ENCODE measurements at regions not wholly inside any gene's neighbourhood (a gene's known extent, or its start where the extent isn't known, plus 50 kb on each side); places are given as distances from the start of the nearest gene placed in this dataset.

GRCh38 chr4:74613266-74613665, 168.3 kb downstream of the AREG start (continued):
- TF ChIP-seq ZNF33A (CRISPR knock-in tag; IDR thresholded peaks at IDR 0.05; ENCODE audit: borderline replicate concordance) (no peak), HOMEZ (CRISPR knock-in tag; IDR thresholded peaks at IDR 0.05; ENCODE audit: low read depth) (no peak), WIZ (CRISPR knock-in tag; IDR thresholded peaks at IDR 0.05) (no peak)

GRCh38 chr4:74615411-74615810, 170.5 kb downstream of the AREG start:
- Histone ChIP-seq H4K20me1 (ENCODE audit: insufficient read depth, low read length) (no peaks in the 10 kb centered on the region), H3K27ac (ENCODE audit: extremely low read length, insufficient read depth, low read length) (no peak overlapping the region), H3K4me3 (replicated peaks in 1 of 3; ENCODE audit: insufficient read depth in 1 of 3, low read depth in 2 of 3, low read length in 3 of 3) (no peak overlapping the region), H3K4me2 (ENCODE audit: low read depth, low read length) (no peak overlapping the region), H3K9me3 (ENCODE audit: low read length) (no peaks in the 10 kb centered on the region), H2AFZ (ENCODE audit: low read length) (no peak overlapping the region), H3K9ac (ENCODE audit: insufficient read depth, low read depth, low read length) (no peak overlapping the region), H3K27me3 (ENCODE audit: control insufficient read depth in 1 of 2, insufficient read depth in 2 of 2, low read length in 2 of 2) (no peaks in the 10 kb centered on the region), H3K36me3 (replicated peaks in 1 of 2; ENCODE audit: control insufficient read depth in 1 of 2, insufficient read depth in 2 of 2, low read length in 2 of 2) (no peaks in the 10 kb centered on the region), H3K79me2 (ENCODE audit: insufficient read depth, low read length) (no peaks in the 10 kb centered on the region), H3K4me1 (ENCODE audit: insufficient read depth, low read length) (peaks cover 6% of the 10 kb centered on the region; the same call in 1 of the 2 replicates)
- CTCF ChIA-PET (ENCODE audit: low intra/inter-chr PET ratio, low total read pairs): no interaction called here
- FAIRE-seq: no peak
- no peak for ATAC-seq
- in situ Hi-C loops (cut with HindIII; ENCODE audit: extremely low pct_ligation_motif_present, low pct_unique_long_range_greater_than_20kb): no loop called here
- intact Hi-C loops (cut with micrococcal nuclease; ENCODE audit: unreplicated experiment): no loop called here
- TF ChIP-seq FOXA3 (CRISPR knock-in tag; IDR thresholded peaks at IDR 0.05) (no peak), ZSCAN21 (CRISPR knock-in tag; IDR thresholded peaks at IDR 0.05; ENCODE audit: borderline replicate concordance) (no peak), MTA3 (CRISPR knock-in tag; IDR thresholded peaks at IDR 0.05) (no peak), ZNF546 (CRISPR knock-in tag; conservative IDR thresholded peaks at IDR 0.05) (no peak), ZSCAN22 (CRISPR knock-in tag; IDR thresholded peaks at IDR 0.05) (no peak), PRDM15 (CRISPR knock-in tag; IDR thresholded peaks at IDR 0.05) (no peak), MAFK (conservative IDR thresholded peaks at IDR 0.05 in 1 of 2, IDR thresholded peaks at IDR 0.05 in 1 of 2; ENCODE audit: low read length in 2 of 2) (no peak), BRCA1 (CRISPR knock-in tag; IDR thresholded peaks at IDR 0.05) (no peak), ZNF788 (CRISPR knock-in tag; IDR thresholded peaks at IDR 0.05; ENCODE audit: borderline replicate concordance) (no peak)
- TF ChIP-seq, protein P1, sequence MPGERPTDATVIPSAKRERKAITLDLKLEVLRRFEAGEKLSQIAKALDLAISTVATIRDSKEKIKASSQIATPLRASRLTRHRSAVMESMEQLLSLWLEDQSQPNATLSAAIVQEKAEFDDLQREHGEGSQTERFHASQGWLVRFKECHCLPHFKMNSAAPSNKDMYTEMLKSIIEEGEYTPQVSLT (CRISPR knock-in tag; IDR thresholded peaks at IDR 0.05; ENCODE audit: borderline replicate concordance, low read depth): no peak
- no TSS peak for BruUV-seq (replicated peaks)
- DNase-seq (ENCODE audit: low spot score): no peak
- 85% methylated on average over 2 of the region's 2 CpGs for WGBS (ENCODE audit: low lambda C conversion rate)
- POLR2A ChIA-PET: no interaction called here
